Activated naive CD4-positive, alpha-beta T cell treated with anti-CD3 and anti-CD28 coated beads, Interleukin-2, amount 10 ng/mL, durations not matched to agents 7 days and 5 days (primary cell): ENCODE measurements at regions not wholly inside any gene's neighbourhood (a gene's known extent, or its start where the extent isn't known, plus 50 kb on each side); places are given as distances from the start of the nearest gene placed in this dataset.
"Not testable (repeated sequence)": the region's sequence is repeated elsewhere in the genome, so short reads cannot be mapped to it uniquely, and the experiment has no call there.

Source experiments
- CTCF ChIA-PET: fragments of 350-600 bp; sonication (Branson Sonifier 250); formaldehyde crosslinking; loops from one replicate; lab custom pipeline; 2021; ENCODE audit warnings: antibody characterized with exemption; lab: Charles Lee
- DNase-seq: peaks from one replicate; pipeline ENCODE4 v3.0.0-alpha.2; 2020
- H3K27ac Mint-ChIP-seq: one replicate; pipeline ENCODE4 v1.8.0; 2021; ENCODE audit warnings: mild to moderate bottlenecking, moderate library complexity, mixed read lengths
- H3K27me3 Mint-ChIP-seq: one replicate; pipeline ENCODE4 v1.8.0; 2021; ENCODE audit warnings: mild to moderate bottlenecking, mixed read lengths
- H3K36me3 Mint-ChIP-seq: one replicate; pipeline ENCODE4 v1.8.0; 2021; ENCODE audit warnings: mixed read lengths
- H3K4me1 Mint-ChIP-seq: one replicate; pipeline ENCODE4 v1.8.0; 2021; ENCODE audit warnings: mixed read lengths
- H3K4me3 Mint-ChIP-seq: one replicate; pipeline ENCODE4 v1.8.0; 2021; ENCODE audit warnings: mild to moderate bottlenecking, moderate library complexity, mixed read lengths
- H3K9me3 Mint-ChIP-seq: one replicate; pipeline ENCODE4 v1.8.0; 2021; ENCODE audit warnings: mixed read lengths

DNA sequence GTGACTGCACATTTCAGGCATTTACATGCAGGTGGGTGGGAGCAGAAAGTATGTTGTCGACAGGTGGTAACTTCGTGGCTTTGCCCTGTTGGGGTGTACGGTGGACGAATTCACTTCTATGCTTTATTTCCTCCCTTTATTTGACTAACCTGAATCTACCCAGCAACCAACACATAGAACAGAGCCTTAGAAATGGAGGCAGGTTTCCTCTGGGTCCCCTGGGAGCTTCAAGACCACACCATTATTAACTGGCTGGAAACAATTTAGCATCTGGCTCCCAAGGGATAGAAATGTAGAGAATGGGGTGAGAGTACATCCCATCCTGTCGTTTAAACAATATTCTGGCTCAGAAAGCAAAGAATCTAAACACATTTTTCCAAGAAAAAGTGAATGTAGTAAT, 244.4 kb downstream of the DLEU7 start:
- Mint-ChIP-seq H3K36me3 (no peaks in the 10 kb centered on the region), H3K27me3 (peaks cover 9% of the 10 kb centered on the region), H3K27ac (no peak overlapping the region), H3K9me3 (no peaks in the 10 kb centered on the region), H3K4me1 (peaks cover 18% of the 10 kb centered on the region), H3K4me3 (no peak overlapping the region)
- DNase-seq = no peak
- CTCF ChIA-PET = no interaction called here

- Mint-ChIP-seq H3K27ac (no peak overlapping the region), H3K36me3 (no peaks in the 10 kb centered on the region), H3K4me3 (no peak overlapping the region), H3K9me3 (no peaks in the 10 kb centered on the region), H3K4me1 (peaks cover 10% of the 10 kb centered on the region), H3K27me3 (peaks cover 14% of the 10 kb centered on the region)
- CTCF ChIA-PET = no interaction called here
- no peak for DNase-seq
These were observed 243.6 kb downstream of the DLEU7 start for GRCh38 chr13:50599927-50600326.

DNA sequence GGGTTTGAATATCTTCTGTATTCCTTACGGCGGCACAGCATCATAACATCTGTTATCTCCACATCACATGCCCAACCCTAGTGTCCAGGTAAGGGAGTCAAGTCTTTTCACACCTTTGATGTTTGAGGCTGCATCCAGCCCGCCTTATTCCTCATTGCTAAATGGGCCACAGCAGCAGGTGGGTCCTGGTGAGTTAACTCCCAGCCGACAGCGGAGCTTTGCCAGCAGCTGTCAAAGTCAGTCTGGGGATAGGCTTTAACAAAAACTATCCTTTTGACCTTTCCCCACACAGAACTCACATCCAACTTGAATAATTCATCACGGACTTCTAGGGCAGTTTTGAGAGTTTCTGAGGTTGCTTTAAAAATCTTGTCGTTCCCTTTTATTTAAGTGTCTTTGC, 235.1 kb downstream of the DLEU7 start:
- Mint-ChIP-seq H3K36me3 (no peaks in the 10 kb centered on the region), H3K4me1 (peaks cover 14% of the 10 kb centered on the region), H3K27ac (no peak overlapping the region), H3K4me3 (no peak overlapping the region), H3K9me3 (no peaks in the 10 kb centered on the region), H3K27me3 (peaks cover 33% of the 10 kb centered on the region)
- CTCF ChIA-PET = no interaction called here
- DNase-seq = no peak

DNA sequence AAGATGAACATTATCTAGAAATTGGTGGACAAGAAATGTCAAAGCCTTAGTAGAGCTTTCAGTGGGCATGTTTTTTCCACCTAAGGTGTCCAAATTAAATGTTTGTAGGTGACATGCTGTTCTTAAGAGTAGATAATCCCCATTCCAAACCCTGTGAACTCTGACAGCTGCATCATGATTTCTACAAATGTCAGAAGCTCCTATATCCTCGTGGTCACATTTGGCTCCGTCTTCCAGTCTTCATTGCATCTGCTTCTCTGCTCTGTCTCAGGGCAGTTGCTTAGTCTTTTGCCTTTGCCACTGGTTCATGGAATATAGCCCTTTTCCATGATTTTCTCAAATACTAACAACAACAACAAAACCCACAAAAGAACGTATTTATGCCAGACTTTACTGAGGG, 234.5 kb downstream of the DLEU7 start:
- no peak overlapping the region for H3K27ac Mint-ChIP-seq
- H3K27me3 Mint-ChIP-seq = peaks cover 33% of the 10 kb centered on the region
- no peak for DNase-seq
- CTCF ChIA-PET = no interaction called here
- no peaks in the 10 kb centered on the region for H3K9me3 Mint-ChIP-seq
- no peak overlapping the region for H3K4me3 Mint-ChIP-seq
- H3K36me3 Mint-ChIP-seq = no peaks in the 10 kb centered on the region
- H3K4me1 Mint-ChIP-seq = peaks cover 14% of the 10 kb centered on the region

DNA sequence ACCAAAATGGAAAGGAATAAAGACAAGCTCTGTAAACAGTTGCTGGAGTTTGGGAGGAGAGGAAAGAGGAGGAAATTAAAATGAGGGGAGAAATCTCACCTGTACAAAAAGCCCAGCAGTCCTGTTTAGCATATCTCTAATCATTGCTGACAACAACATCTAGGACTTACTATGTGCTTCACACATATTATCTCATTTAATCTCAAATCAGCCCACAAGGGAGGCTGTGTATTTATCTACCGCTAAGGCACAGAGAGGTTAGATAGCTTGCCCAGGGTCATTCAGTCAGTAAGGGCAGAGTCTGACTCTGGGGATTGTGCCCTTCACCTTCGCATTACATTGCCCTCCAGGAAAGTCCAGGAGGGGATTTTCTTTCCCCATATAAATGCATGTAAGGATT, 233.3 kb downstream of the DLEU7 start:
- no peak for DNase-seq
- CTCF ChIA-PET = interaction anchor here (0.6 kb wide), 1 partner anchor 529 kb away, joined by 3 read pairs; no protein-coding TSS in a partner anchor
- H3K36me3 Mint-ChIP-seq = no peaks in the 10 kb centered on the region
- H3K4me1 Mint-ChIP-seq = peaks cover 14% of the 10 kb centered on the region
- H3K27ac Mint-ChIP-seq = no peak overlapping the region
- H3K4me3 Mint-ChIP-seq = no peak overlapping the region
- no peaks in the 10 kb centered on the region for H3K9me3 Mint-ChIP-seq
- H3K27me3 Mint-ChIP-seq = peaks cover 26% of the 10 kb centered on the region

DNA sequence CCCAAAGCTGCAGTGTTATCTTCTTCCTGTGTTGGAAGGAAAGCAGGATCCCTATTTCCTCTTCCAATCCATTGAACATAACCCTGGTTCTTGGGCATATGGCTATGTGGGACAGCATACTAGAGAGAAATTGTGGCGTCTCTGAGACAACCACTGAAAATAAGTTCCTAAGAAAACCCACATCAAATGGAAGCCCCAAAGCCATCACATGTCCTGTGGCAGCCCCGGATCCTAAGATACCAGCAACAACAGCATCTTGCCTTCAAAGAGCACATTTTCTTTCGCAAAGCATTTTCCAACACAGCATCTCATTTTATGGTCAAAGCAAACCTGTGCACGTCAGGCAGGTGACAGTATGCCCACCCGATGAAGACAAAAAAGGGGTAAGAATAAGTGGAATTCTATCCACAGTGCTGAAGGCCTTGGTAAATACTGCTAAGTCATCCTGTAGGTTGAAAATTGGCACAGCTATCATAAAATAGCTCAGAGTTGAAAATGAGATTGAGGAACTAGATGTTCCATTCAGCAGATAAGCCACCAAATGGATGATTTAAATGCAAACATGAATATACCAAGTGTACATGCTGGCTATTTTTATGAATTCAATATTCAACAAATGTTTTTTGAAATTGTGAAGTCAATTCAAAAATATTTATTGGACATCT, 232.2 kb downstream of the DLEU7 start:
- peak; percentile 52 for DNase-seq
- Mint-ChIP-seq H3K4me1 (peaks cover 14% of the 10 kb centered on the region), H3K27ac (no peak overlapping the region), H3K9me3 (no peaks in the 10 kb centered on the region), H3K36me3 (no peaks in the 10 kb centered on the region), H3K4me3 (no peak overlapping the region), H3K27me3 (peaks cover 24% of the 10 kb centered on the region)
- CTCF ChIA-PET = no interaction called here

GRCh38 chr13:50612717-50613116, 230.8 kb downstream of the DLEU7 start:
- Mint-ChIP-seq H3K27ac (no peak overlapping the region), H3K4me3 (no peak overlapping the region), H3K27me3 (peaks cover 27% of the 10 kb centered on the region), H3K9me3 (no peaks in the 10 kb centered on the region), H3K4me1 (peaks cover 14% of the 10 kb centered on the region), H3K36me3 (no peaks in the 10 kb centered on the region)
- no peak for DNase-seq
- CTCF ChIA-PET = interaction anchor here (1.0 kb wide), 1 partner anchor 303 kb away, joined by 3 read pairs; no protein-coding TSS in a partner anchor

GRCh38 chr13:50613356-50613831, 230.1 kb downstream of the DLEU7 start:
- DNase-seq = no peak
- CTCF ChIA-PET = interaction anchor here (1.0 kb wide), 1 partner anchor 302 kb away, joined by 3 read pairs; no protein-coding TSS in a partner anchor
- Mint-ChIP-seq H3K36me3 (no peaks in the 10 kb centered on the region), H3K9me3 (no peaks in the 10 kb centered on the region), H3K27ac (no peak overlapping the region), H3K27me3 (peaks cover 25% of the 10 kb centered on the region), H3K4me3 (no peak overlapping the region), H3K4me1 (peaks cover 14% of the 10 kb centered on the region)

DNA sequence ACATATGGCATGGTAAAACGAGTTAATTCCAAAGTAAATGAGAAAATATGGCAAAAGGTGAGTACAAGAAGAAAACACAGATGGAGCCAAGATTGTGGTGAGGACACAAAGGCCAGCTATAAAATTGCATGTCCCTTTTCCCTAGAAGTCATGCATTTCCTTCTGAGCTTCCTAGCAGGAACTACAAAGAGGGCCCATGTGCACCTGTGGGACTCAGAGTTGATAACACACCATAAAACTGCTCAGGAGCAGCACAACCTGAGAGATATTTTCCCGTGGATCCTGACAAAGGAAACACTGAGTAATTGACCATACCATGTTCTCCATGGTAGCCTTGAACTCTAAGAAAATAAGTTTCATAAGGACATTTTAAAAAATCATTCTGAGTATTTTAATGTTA, 228.3 kb downstream of the DLEU7 start:
- H3K4me3 Mint-ChIP-seq = no peak overlapping the region
- peaks cover 14% of the 10 kb centered on the region for H3K4me1 Mint-ChIP-seq
- H3K27ac Mint-ChIP-seq = no peak overlapping the region
- H3K9me3 Mint-ChIP-seq = no peaks in the 10 kb centered on the region
- no peaks in the 10 kb centered on the region for H3K36me3 Mint-ChIP-seq
- CTCF ChIA-PET = interaction anchor here (0.9 kb wide), 1 partner anchor 186 kb away, joined by 3 read pairs; no protein-coding TSS in a partner anchor
- peaks cover 15% of the 10 kb centered on the region for H3K27me3 Mint-ChIP-seq
- DNase-seq = no peak

- no peak for DNase-seq
- Mint-ChIP-seq H3K9me3 (no peaks in the 10 kb centered on the region), H3K36me3 (no peaks in the 10 kb centered on the region), H3K27me3 (peaks cover 15% of the 10 kb centered on the region), H3K4me3 (no peak overlapping the region), H3K27ac (no peak overlapping the region), H3K4me1 (peaks cover 10% of the 10 kb centered on the region)
- CTCF ChIA-PET = no interaction called here
These were observed 227.4 kb downstream of the DLEU7 start for GRCh38 chr13:50616101-50616500.

GRCh38 chr13:50617134-50617721, 226.3 kb downstream of the DLEU7 start:
- H3K4me3 Mint-ChIP-seq = no peak overlapping the region
- no peaks in the 10 kb centered on the region for H3K36me3 Mint-ChIP-seq
- no peaks in the 10 kb centered on the region for H3K9me3 Mint-ChIP-seq
- peaks cover 9% of the 10 kb centered on the region for H3K27me3 Mint-ChIP-seq
- peaks cover under 1% of the 10 kb centered on the region for H3K4me1 Mint-ChIP-seq
- no peak overlapping the region for H3K27ac Mint-ChIP-seq
- CTCF ChIA-PET = interaction anchor here (0.9 kb wide), 1 partner anchor 10 kb away, joined by 3 read pairs; no protein-coding TSS in a partner anchor
- no peak for DNase-seq

DNA sequence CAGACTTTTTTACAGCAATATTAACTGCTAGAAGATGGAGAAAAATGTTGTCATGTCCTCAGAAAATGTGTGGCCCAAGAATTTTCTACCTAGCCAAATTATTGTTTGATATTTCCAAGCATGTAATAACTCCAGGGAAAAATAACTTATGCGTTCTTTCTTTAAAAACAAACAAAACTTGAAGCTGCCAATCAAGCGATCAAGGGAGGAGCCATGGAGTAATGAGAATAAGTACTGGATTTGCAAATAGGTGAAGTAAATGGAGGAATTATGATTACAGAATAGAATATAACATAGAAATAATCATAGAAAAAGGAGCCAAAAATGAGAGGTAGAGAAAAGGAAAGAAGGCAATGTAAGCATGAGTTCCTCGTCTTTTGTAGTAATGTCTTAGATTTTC, 225.3 kb downstream of the DLEU7 start:
- H3K4me1 Mint-ChIP-seq = no peaks in the 10 kb centered on the region
- no peak overlapping the region for H3K4me3 Mint-ChIP-seq
- H3K27ac Mint-ChIP-seq = no peak overlapping the region
- DNase-seq = no peak
- peaks cover 3% of the 10 kb centered on the region for H3K27me3 Mint-ChIP-seq
- no peaks in the 10 kb centered on the region for H3K9me3 Mint-ChIP-seq
- H3K36me3 Mint-ChIP-seq = no peaks in the 10 kb centered on the region
- CTCF ChIA-PET = no interaction called here

GRCh38 chr13:50626101-50626547, 217.4 kb downstream of the DLEU7 start:
- no peaks in the 10 kb centered on the region for H3K9me3 Mint-ChIP-seq
- DNase-seq = no peak
- H3K27me3 Mint-ChIP-seq = peaks cover 3% of the 10 kb centered on the region
- H3K27ac Mint-ChIP-seq = no peak overlapping the region
- CTCF ChIA-PET = no interaction called here
- no peak overlapping the region for H3K4me3 Mint-ChIP-seq
- no peaks in the 10 kb centered on the region for H3K4me1 Mint-ChIP-seq
- H3K36me3 Mint-ChIP-seq = no peaks in the 10 kb centered on the region

DNA sequence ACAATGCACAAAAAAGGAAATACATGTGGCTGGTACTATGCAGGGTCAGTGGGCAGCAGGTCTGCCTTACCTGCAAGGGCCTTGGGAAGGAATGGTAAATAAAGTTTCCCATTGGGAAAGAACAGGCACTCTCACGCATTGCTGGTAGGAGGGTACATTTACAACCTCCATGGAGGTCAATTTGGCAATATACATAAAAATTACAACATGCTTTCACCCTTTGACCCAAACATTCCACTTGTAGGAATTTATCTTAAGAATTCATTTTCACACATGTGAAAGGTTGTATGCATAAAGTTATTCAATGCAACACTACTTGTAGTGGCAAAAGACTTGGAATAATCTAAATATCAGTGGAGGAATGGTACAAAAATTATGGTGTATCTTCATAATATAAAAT, 216.4 kb downstream of the DLEU7 start:
- Mint-ChIP-seq H3K9me3 (no peaks in the 10 kb centered on the region), H3K27me3 (peaks cover 3% of the 10 kb centered on the region), H3K4me3 (no peak overlapping the region), H3K36me3 (no peaks in the 10 kb centered on the region), H3K27ac (no peak overlapping the region), H3K4me1 (no peaks in the 10 kb centered on the region)
- no peak for DNase-seq
- CTCF ChIA-PET = interaction anchor here (0.7 kb wide), 1 partner anchor 10 kb away, joined by 3 read pairs; no protein-coding TSS in a partner anchor

DNA sequence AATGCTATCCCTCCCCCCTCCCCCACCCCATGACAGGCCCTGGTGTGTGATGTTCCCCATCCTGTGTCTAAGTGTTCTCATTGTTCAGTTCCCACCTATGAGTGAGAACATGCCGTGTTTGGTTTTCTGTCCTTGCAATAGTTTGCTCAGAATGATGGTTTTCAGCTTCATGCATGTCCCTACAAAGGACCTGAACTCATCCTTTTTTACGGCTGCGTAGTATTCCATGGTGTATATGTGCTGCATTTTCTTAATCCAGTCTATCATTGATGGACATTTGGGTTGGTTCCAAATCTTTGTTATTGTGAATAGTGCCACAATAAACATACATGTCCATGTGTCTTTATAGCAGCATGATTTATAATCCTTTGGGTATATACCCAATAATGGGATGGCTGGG, 215.0 kb downstream of the DLEU7 start:
- H3K9me3 Mint-ChIP-seq, H3K36me3 Mint-ChIP-seq, CTCF ChIA-PET, H3K4me1 Mint-ChIP-seq, H3K27ac Mint-ChIP-seq, H3K4me3 Mint-ChIP-seq, DNase-seq, H3K27me3 Mint-ChIP-seq: not testable (repeated sequence)
